HS-5 (cell line): ENCODE measurements at regions not wholly inside any gene's neighbourhood (a gene's known extent, or its start where the extent isn't known, plus 50 kb on each side); places are given as distances from the start of the nearest gene placed in this dataset.
"Not testable (repeated sequence)": the region's sequence is repeated elsewhere in the genome, so short reads cannot be mapped to it uniquely, and the experiment has no call there.

Experiments
- DNase-seq: peaks from one replicate; pipeline ENCODE4 v3.0.0-alpha.2; 2012; ENCODE audit warnings: low read depth

DNA sequence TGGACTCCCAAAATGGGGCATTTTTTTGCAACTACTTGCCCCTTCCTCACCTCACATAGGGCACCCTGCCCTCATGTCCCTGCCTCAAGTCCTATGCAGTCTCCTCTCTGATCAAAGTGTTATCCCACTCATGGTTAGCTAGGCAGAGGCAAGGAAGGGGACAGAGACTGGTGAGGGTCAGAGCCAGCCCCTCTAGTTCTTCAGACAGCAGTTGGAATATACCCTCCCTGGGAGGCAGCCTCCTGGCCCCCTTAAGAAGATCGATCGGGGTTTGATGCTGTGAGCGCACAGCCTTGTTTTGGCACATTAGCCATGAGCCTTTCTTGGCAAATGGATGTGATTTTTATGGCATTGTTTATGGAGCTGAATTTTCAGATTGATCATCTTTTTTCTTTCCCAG lies 436.9 kb downstream of the BUD13 start:
- no peak for DNase-seq

DNA sequence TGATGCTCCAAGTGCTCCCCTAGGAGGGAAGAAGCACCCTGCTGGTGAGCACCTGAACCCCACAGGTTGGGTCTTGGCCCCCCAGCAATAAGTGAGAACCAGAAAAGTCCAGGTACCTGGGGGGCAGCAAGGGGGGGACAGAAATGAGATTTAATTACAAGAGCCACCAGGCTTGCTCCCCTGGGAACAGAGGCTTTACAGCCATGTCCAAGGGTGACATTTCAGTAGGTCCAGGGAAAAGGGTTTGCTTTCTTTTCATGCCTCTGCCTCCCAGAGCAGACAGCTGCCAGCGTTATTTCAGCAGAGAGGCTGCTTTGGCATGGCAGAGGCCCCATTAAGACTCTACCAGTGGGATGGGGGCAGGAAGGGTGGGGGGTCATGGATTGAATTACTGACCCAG lies 437.7 kb downstream of the BUD13 start:
- DNase-seq = no peak

DNA sequence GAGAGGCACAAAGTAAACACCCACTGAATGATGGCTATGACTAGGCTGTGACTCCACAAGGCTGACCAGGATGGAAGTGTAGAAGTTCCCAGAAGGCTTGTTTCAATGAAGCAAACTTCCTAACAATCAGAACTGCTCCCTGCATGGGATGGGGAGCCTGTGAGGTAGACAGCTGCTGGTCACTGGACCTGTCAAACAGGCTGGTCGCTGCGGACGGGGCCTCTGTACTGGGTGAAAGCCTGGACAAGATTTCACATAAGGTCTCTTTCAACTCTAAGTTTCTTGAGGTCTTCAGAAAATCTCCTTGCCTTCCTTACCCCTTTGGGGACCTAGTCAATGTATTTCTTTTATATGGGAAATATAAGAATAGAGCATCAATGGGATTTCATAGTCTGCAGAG lies 438.2 kb downstream of the BUD13 start:
- DNase-seq = no peak

DNA sequence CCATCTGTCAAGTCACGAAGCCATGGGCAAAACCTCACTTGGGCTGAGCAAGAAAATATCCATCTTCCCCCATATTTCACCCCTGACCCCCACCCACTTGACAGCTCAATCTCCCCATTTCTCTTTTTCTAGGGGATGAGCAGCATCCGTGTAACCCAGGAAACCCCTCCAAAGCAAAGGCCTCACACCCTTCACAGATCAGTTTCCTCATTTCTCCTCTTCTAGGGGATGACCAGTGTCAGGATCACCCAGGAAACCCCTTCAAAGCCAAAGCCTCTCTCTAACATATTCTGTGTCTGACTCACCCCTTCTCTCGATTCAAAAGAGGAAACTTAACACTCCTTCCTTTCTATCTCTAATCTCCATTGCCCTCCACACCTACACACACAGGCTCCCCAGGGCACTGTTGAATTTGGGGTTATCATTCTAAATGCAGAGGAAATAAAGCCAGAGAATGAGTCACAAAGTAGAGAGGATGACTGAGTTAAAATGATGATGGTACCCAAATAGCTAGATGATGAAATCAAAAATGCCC lies 439.7 kb downstream of the BUD13 start:
- DNase-seq = no peak

DNA sequence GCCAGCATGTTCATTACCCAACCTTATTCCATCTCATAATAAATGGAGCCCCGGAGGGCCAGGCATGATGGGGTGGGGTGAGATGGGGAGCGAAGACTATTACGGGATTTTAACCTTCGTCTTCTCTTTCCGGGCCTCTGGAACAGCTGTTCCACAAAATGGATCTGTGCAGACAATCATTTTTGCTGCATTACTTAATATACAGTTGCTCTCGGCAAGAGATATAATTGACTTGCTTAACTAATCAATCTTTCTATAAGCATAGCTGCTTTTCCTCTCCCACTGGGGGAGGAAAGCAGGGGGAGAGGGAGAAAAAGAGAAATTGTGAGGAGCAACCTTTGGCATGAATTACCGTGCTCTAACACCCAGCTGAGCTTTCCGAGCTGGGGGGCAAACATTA lies 440.4 kb downstream of the BUD13 start:
- no peak for DNase-seq

DNA sequence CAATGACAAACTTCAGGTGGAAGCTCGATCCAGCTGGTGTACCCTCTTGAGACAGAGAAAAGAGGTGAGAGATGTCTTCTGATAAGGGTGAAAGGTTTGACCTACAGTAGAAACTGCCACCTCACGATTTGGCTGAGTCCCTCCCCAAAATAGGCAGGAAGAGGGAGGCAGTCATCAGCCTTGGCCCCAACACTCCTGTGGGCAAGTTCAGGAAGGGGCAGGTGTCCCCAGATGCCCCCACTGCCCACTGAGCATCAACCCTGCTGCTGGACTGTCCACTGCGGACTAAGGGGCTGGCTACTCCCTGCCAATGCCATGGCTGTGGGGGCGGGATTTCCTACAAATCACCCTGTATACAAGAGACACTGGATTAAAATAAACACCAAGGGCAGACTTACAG lies 441.4 kb downstream of the BUD13 start:
- no peak for DNase-seq

- no peak for DNase-seq
These were observed 442.2 kb downstream of the BUD13 start for GRCh38 chr11:116330439-116331185.

GRCh38 chr11:116329354-116330090 lies 443.3 kb downstream of the BUD13 start:
- no peak for DNase-seq

- no peak for DNase-seq
These were observed 443.9 kb downstream of the BUD13 start for GRCh38 chr11:116328851-116329250.

- DNase-seq = no peak
These were observed 444.4 kb downstream of the BUD13 start for GRCh38 chr11:116328391-116328790.

- DNase-seq = no peak
These were observed 446.6 kb downstream of the BUD13 start for GRCh38 chr11:116326146-116326545.

GRCh38 chr11:116325247-116325646 lies 447.5 kb downstream of the BUD13 start:
- DNase-seq = no peak

DNA sequence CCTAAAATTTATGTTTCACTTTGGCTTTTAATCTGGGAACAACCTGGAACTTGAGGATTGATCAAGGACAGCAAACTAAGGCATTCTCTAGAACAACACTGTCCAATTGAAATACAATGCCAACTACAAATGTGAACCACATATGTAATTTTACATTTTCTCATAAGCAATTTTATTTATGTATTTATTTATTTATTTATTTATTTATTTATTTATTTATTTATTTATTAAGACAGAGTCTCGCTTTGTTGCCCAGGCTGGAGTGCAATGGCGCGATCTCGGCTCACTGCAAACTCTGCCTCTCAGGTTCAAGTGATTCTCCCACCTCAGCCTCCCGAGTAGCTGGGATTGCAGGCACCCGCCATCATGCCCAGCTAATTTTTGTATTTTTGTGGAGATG lies 448.7 kb downstream of the BUD13 start:
- not testable (repeated sequence) for DNase-seq

- DNase-seq = no peak
These were observed 455.6 kb downstream of the BUD13 start for GRCh38 chr11:116317212-116317611.

DNA sequence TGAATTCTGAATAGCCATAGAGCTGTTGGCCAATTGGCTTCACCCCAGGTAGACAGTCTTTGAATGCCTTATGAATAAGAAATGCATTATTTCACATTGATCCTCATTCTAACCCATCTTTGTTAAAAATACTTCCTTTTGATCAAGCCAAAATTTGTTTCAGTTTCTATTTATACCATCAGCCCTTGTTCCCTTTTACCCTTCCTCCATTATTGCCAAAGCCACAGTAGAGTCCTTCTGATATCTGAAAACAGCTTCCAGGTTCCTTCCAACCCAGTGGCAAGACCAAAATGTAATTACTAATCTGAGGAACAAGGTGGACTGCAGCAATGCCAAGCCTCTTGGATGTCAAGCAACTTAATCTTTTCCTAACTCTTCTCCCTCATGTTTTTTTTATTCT lies 458.8 kb downstream of the BUD13 start:
- no peak for DNase-seq

DNA sequence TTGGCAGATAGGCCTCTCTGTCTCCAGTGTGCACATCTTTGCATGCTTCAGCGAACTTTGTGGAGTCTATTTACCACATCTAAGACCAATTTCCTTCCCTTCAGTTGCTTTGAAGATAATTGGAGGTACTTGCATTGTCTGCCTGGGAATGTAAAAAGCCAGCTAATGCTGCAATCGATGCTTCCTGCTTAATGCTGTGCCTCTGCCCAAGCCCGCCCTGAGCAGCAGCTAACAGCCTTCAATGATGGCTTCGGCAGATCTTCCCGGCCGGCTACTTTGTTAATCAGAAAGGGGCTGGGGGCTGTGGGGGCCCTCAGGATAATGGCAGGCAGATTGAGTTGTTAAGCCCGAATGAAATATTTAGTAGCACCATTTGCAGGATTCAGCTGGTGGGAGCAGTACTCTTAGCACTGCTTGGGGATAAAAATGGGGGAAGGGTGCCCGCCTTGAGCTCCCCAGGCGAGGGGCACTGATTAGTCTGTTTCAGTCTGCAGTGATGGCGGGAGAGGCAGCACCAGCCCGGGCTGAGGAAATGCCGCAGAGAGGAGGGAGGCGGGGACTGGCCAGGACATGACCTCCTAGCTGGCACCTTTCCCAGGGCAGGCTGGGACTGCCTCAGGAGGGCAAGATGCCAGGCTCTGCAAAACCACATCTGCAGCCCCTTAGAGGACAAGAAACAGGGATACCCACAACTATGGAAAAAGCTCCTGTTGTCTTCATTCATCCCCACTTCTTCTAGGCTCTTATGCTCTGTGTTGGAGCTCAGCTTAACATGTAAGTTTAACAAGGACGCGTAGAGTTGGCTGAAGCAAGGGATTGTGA lies 460.0 kb downstream of the BUD13 start:
- DNase-seq = no peak

GRCh38 chr11:116311206-116311605 lies 461.6 kb downstream of the BUD13 start:
- DNase-seq = no peak

- no peak for DNase-seq
These were observed 462.1 kb downstream of the BUD13 start for GRCh38 chr11:116310698-116311097.

DNA sequence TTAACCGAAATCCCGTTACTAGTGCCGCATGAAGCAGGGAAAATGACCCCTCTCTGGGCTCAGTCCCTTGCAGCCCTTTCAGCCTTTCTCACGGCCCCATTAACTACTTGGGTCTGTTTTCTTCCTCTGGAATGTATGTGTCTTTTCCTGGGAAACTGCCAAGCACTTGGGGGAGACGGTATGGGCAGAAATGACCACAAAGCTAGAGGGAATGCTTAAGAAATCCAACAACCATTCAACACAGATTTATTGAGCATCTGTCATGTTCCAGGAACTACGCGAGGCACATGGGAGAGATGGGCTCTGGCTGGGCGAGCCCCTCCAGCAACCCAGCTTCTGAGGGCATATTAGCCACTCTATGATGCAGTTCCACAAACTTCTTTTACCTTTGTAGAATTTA lies 462.6 kb downstream of the BUD13 start:
- DNase-seq = no peak

- no peak for DNase-seq
These were observed 463.3 kb downstream of the BUD13 start for GRCh38 chr11:116309446-116309845.

GRCh38 chr11:116302756-116303155 lies 470.0 kb downstream of the BUD13 start:
- no peak for DNase-seq

- DNase-seq = no peak
These were observed 471.6 kb downstream of the BUD13 start for GRCh38 chr11:116301141-116301540.

DNA sequence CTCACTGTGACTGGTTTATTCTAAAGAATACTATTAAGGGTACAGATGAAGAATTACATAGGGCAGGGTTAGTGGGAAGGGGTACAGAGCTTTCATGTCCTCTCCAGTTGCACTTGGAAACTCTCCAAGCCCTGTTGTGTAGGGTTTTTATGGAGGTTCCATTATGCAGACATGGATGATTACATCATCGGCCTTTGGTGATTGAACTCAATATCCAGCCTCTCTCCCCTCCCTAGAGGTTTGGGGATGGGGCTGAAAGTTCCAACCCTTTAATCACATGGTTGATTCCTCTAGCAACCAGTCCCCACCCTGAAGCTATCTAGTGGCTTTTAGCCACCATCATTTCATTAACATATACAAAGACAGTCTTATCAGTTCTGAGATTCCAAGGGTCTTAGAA lies 472.6 kb downstream of the BUD13 start:
- no peak for DNase-seq
